NCI-H2227 (cell line): ENCODE measurements at regions not wholly inside any gene's neighbourhood (a gene's known extent, or its start where the extent isn't known, plus 50 kb on each side); places are given as distances from the start of the nearest gene placed in this dataset.

Experiments used
- DNase-seq: peaks from one replicate; lab custom pipeline; 2025; ENCODE audit not compliant: unreplicated experiment; lab: John Stamatoyannopoulos, UW

GRCh38 chr20:1798982-1799381 lies 96.2 kb upstream of the SIRPA start:
- DNase-seq: no peak

- no peak for DNase-seq
Measured at GRCh38 chr20:1793821-1794220, 101.4 kb upstream of the SIRPA start.

DNA sequence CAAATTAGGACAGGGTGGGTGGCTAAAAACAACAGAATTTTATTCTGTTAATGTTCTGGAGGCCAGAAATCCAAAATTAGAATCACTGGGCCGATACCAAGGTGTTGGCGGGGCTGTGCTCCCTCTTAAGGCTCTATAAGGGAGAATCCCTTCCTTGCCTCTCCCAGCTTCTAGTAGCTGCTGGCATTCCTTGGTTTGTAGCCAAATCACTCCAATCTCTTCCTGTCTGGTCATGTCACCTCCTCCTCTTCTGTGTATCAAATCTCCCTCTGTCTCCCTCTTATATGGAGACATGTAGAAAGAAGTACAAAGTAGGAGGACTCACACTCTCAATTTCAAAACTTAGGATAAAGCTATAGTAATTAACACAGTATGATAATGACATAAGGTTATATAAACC lies 102.9 kb upstream of the SIRPA start:
- no peak for DNase-seq

GRCh38 chr20:1790386-1790785 lies 104.8 kb upstream of the SIRPA start:
- DNase-seq: no peak

DNA sequence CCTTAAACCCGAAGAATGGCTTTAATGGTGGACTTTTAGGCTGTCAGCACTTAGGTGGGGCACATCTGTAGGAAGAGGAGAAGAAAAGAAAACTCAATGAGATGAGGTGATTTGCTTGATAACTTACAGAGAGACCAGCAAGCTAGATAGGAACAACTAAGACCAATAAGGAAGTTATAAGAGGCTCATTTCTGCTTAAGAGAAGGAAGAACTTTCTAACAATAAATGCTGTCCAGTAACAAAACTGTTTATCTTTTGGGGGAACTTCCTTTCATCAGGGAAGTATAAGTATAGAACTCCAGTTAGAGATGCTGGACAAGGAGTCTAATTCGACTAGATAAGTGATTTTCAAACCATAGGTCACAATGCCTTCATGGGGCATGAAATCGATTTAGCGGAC lies 107.2 kb upstream of the SIRPA start:
- no peak for DNase-seq

DNA sequence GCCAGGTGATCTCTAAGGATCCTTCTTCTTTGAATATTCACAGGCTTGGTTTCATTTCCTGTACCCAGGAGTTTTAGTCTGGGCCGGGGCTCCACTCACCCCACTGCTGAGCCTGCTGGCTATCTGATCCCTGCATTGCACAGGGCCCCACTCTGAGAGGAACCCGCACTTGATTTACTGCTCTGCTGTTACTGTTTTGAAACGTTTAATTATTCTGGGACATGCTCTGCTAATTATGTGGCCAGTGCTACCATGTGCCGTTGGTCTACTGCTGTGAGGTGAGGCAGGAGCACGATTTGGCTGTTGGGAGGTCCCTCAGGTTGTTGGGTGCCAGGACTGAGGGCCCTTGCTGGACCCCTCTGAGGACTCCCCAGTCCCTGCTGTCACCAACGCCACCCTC lies 108.7 kb upstream of the SIRPA start:
- no peak for DNase-seq

DNA sequence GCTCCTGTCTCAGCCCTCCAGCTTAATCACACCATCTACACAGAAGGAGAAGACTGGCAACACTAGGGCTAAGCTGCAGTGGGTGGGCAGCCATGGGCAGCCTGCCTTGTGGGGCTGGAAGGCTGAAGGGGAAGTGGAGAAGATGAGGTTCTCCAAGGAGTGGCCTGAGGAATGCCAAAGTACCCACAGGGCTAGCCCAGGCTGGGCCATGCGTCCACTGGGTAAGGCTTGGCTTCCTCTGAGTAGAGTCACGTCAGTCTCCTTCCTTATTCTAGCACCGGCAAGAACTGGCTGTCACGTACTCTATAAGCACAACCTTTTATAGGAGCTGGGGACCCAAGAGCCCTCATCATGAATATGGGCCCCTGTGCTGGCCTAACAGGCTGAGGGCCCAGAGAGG lies 110.6 kb upstream of the SIRPA start:
- DNase-seq: no peak

DNA sequence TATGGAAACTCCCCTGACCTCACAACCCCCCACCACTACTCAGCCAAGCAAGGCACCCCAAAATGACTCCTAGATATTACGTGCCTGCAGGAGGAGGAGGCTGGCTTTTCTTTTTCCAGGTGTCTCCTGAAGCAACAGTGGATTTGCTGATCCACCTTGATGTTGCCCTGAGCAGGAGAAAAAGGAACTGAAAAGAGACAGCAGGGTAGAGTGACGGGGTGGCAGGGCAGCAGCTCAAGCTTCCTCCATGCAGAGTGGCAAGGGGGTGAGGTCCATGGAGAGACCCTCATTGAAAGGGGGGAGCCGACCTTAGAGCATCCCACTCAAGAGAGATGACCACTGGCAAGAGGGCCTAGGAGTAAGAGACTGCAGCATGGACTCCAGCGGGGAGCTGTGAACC lies 112.0 kb upstream of the SIRPA start:
- no peak for DNase-seq

DNA sequence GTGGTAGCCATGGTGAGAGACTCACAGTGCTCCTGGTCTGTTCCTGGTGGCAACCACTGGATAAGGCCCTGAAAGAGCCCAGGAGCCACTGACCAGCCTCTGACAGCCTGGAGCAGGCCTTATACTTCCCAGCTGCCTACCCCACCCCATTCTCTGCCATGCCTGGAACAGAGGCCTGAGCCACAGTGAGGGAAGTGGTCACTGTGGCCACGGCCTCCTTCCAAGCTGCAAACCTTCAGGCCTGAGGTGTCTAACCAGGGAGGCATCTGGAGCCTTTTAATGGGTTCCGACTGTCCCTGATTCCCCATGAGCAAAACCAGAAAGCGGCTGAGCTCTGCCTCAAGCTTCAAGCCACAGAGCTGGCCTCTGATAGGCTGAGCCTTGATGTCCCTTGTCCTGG lies 113.0 kb upstream of the SIRPA start:
- DNase-seq: no peak

GRCh38 chr20:1779567-1779966 lies 115.6 kb upstream of the SIRPA start:
- no peak for DNase-seq

DNA sequence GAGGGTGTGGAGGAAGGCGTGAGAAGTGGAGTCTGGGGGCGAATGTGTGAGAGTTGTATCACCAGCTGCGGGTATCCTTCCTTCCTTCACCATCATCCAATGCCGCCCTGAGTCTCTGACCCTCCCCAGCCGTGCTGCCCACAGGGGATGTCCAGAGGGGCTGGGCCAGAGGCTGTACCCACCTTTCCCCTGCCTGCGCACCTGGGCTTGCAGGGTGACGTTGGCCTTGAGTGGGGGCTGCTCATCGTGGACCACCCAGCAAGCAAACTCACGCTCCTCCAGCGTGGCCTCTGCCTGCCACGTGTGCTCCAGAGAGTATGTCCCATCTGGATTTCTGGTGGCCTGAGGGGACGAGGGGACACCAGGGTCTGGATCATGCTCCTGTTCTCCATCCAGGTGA lies 116.9 kb upstream of the SIRPA start:
- DNase-seq: no peak

DNA sequence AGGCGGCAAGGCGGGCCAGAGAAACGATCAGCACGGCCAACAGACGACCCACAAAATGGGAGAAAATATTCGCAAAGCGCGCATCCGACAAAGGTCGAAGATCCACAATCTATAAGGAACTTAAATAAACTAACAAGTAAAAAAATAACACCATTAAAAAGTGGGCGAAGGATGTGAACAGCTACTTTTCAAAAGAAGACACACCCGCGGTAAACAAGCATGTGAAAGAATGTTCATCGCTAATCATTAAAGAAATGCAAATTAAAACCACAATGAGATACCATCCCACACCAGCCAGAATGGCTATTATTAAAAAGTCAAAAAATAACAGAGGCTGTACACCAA lies 117.8 kb upstream of the SIRPA start:
- DNase-seq: no peak

DNA sequence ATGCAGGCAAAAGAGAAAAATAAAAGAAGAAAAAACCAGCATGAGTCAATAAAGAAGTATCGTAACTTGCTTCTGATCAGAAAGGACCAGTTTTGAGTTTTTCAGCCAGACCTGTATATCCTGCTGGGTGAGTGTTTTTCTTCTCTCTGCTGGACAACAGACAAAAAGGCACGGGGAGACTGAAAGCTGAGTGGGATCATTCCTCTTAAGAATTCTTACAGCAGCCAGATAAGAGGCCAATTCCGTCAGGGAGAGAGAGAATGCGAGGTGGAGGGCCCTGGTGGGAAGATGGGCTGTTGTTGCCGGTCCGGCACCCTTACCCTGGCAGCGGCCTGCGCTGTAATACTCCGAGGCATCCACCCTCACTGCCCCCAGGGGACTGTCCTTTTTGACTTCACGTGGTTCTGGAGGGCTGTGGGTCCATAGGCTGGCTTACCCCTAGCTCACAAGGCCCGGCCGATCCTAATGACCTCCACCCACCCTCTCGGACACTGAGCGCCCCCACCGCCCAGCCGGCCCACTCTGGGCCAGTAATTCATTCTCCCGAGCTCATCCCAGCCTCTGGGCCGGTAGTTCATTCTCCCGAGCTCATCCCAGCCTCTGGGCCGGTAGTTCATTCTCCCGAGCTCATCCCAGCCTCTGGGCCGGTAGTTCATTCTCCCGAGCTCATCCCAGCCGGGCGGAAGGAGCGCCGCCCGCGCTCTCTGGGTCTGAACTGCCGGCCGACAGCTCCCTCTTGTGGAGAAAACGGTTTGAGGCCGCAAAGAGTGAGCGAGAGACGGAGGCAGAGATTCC lies 118.3 kb upstream of the SIRPA start:
- DNase-seq: peak; percentile 95

DNA sequence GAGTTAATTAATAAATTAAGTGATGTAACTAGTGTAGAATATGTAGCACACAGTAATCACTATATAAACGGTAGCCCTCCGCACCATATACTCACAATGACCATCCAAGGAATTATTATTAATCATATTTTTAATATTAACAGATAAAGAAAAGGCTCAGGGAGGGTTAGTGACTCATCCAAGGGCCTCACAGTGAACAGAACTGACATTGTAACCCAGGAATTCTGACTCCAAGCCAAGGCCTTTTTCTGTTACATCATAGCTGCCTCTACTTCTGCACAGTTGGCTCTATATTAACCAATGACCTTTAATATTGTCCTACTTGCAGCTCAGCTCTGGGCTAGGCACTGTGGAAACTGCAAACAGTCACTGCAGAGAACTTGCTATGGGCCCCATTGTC lies 117.5 kb upstream of the SIRPG start:
- no peak for DNase-seq

GRCh38 chr20:1774479-1774878 lies 116.9 kb upstream of the SIRPG start:
- no peak for DNase-seq

GRCh38 chr20:1773816-1774215 lies 116.2 kb upstream of the SIRPG start:
- no peak for DNase-seq

DNA sequence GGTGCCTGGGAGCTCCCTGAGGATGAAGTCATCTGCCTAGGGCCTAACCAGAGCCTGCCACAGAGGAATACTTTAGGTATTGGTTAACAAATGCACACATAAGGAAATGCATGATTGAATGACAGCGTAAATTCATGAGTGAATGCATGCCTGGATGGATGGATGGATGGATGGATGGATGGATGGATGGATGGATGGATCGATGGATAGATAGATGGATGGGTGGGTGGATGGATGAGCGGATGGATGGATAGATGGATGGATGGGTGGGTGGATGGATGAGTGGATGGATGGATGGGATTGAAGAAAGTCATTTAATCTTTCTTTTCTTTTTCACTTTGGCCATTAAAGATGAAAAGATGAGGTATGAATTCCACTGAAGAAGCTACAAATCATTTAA lies 111.9 kb upstream of the SIRPG start:
- no peak for DNase-seq

- DNase-seq: no peak
Measured at GRCh38 chr20:1766731-1767130, 109.2 kb upstream of the SIRPG start.

DNA sequence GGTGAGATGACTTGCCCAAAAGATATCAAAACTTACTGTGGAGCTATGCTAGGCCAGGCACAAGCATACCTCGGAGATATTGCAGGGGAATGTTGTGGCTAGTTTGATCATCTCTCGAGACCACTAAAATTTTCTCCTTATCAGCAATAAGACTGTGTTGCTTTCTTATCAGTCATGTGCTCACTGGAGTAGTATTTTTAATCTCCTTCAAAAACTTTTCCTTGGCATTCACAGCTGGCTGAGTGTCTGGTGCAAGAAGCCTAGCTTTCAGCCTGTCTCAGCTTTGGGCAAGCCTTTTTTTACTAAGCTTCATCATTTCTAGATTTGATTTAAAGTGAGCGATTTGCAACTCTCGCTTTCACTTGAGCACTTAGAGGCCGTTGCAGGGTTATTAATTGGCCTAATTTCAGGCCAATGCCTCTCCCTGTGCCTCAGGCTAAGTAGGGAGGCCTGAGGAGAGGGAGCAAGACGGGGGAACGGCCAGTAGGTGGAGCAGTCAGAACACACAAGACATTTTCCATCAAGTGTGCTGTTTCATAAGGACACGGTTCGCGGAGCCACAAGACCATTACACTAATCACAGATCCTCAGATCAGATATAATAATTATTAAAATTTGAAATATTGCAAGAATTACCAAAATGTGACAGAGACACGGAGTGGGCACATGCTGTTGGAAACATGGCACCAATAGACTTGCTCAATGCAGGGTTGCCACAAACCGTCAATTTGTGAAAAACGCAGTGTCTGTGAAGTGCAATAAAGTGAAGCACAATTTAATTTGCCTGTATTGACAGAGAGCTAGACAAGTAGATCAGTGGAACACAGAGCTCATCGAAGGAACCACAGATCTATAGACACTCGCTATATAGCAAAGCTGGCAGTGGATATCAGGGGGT lies 106.8 kb upstream of the SIRPG start:
- peak; percentile 61 for DNase-seq

DNA sequence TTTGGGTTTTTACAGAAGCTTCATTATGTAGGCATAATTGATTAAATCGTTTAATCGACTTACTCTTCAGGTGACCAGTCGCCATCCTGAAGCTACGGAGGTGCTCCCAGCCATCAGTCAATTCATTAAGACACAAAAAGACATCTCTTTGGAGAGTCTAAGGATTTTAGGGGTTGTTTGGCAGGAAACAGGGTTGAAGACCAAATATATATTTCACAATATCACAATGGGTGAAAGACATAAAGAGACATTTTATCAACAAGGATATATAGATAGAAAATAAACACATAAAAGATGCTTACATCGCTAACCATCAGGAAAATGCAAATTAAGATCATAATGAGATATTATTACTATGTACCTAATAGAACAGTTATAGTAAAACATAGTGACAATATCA lies 104.0 kb upstream of the SIRPG start:
- no peak for DNase-seq

DNA sequence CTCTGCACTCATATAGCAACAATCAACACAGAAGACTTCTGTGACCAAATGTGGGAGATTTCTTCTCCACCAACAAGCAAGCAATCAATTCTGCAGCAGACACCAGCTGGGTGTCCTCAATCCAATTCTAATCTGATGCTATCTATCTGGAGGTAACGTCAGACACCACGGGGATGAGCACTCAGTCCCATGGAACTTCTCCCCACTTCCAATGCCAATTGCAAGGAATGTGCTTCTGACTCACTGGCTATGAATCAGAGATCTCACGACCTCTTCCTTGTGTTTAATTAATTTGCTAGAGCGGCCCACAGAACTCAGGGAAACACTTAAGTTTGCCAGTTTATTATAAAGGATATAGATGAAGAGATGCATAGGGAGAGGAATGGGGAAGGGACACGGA lies 103.5 kb upstream of the SIRPG start:
- no peak for DNase-seq

DNA sequence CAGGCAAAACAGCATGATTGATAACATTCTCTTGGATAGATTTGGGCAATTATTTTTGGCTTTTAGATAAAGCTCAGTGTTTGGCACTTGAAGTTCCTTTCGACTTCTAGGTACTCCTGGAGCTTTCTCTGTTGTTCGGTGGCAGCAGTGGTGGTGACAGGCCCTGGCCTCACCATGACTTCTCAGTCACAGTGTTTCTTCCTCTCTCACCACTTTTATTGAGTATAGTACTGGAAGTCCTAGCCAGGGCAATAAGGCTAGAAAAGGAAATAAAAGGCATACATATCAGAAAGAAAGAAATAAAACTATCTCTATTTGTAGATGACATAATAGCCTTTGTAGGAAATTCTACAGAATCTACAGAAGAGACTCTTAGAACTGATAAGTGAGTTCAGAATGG lies 101.2 kb upstream of the SIRPG start:
- DNase-seq: no peak
